HG03095 (cell line): ENCODE measurements at regions not wholly inside any gene's neighbourhood (a gene's known extent, or its start where the extent isn't known, plus 50 kb on each side); places are given as distances from the start of the nearest gene placed in this dataset.

ENCODE experiments used
- ATAC-seq: cut with Tn5 transposase; IDR thresholded peaks from one replicate; pipeline ENCODE4 v1.9.1; 2021; ENCODE audit warnings: moderate library complexity; ENCODE audit not compliant: unreplicated experiment

DNA sequence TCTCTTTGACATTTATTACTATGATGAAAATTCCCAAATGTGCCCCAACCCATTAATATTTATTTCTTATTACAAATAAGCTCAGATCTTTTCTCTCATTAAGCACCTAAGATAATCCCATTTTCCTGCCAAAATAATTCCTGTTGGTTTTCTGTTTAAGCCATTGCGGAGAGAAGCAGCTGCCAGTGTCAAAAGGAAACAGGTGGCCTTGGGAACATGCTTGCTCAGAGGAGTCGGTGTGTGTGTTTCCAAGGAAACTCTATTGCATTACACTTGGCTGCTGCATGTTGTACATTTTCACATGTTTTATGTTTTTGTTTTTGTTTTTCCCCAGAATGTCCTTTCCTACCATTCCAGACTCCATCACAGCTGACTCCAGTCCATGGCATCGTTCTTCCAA lies 56.4 kb downstream of the CD24 start:
- ATAC-seq: no peak

GRCh38 chr6:106916891-106917290 lies 57.6 kb downstream of the CD24 start:
- no peak for ATAC-seq

DNA sequence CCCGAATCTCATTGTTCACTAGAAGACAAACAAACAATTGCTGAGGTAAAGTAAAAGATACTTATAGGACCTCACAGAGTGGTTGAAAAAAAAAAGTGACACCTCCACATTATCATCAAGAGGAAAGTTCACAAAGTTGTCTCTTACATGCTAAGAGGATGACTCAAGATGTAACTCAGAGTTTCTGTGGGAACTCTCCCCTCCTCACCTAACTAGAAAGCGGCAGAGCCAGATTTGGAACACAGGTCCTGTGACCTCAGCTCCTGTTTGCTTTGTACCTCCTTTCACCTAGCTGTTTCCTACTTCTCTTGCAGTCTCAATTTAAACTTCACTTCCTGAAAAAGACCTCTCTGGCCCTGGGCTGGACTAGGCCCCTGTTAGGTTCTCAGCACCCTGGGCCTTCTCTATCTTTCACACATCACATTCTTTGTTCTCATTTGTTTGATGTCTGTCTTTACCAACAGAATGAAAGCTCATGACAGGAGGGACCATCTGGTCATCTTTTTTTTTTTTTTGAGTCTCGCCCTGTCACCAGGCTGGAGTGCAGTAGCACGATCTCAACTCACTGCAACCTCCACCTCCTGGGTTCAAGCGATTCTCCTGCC lies 60.8 kb downstream of the CD24 start:
- peak; percentile 90 for ATAC-seq

DNA sequence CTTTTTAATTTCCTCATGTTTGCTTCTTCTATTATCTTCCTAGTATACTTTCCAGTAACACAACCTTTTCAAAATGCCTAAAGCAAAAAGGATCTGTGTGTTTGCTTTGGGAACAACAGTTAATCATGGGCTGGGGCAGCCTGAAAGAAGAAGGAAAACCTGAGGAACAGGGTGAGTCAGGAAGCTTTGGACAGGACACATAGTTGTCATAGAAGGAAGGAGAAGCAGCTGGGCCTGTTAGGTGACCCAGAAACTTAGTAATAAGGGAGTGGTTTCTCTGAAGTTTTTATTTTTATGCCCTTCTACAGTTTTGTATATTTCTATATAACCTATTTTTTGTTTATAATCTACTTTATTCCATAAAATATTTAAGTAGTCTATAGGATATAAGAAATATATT lies 61.4 kb downstream of the CD24 start:
- ATAC-seq: no peak

GRCh38 chr6:106912091-106912490 lies 62.4 kb downstream of the CD24 start:
- no peak for ATAC-seq

GRCh38 chr6:106910999-106911949 lies 63.3 kb downstream of the CD24 start:
- no peak for ATAC-seq

DNA sequence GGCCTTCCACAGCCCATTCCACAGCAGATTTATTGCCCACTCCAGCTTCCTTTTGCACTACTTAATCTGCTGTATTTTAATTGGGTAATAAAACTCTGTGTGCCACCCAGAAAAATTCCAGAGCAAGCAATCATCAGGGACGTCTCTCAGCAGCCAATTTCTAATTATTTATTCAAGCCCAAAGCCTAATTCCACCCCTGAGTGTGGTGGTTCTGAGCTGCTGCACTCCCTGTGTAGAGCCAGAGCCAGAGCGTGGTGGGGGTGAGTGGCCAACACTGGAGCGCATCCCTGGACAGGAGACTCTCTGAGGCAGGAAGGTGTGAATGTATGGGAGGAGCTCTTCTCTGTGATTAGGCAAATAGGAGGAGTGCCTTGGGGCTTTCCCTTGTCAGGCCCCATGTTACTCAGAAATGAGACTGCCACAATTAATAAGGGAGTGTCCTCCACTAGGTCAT lies 66.1 kb downstream of the CD24 start:
- ATAC-seq: no peak

GRCh38 chr6:106907754-106908153 lies 66.8 kb downstream of the CD24 start:
- ATAC-seq: no peak

- ATAC-seq: no peak
These were observed 68.3 kb downstream of the CD24 start for GRCh38 chr6:106906232-106906631.

GRCh38 chr6:106903299-106903698 lies 71.2 kb downstream of the CD24 start:
- ATAC-seq: no peak

- ATAC-seq: no peak
These were observed 73.5 kb downstream of the CD24 start for GRCh38 chr6:106901062-106901461.

DNA sequence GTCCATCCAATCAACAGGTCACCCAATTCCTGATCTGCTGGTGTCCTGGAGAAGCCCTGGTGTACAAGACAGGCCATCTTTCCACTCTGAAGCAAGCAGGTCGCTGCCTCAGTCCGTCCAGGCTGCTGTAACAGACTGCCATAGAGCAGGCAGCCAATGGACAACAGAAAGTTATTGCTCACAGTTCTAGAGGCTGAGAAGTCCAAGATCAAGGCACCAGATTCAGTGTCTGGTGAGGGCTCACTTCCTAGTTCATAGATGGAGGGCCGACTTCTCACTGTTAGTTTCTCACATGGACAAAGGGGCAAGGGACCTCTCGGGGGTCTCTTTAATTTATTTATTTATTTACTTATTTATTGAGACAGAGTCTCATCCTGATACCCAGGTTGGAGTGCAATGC lies 74.8 kb downstream of the CD24 start:
- ATAC-seq: no peak

DNA sequence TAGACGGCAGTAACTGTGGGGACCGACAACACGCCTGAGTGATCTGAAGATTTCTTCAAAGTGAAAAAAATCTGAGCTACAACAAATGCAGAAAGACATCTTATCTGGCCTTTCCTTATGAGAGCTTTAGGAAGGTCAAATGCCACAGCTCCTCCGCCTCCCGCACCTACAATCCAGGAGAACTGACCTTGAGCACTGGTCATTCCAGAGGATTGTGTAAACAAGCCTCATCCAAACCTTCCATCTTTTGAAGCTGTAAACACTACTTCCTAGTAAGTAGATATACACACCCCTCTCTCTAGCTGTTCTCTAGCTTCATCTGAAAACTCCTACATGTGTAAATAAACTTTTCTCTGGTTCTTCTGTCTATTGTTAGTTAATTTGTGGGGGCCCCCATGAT lies 76.9 kb downstream of the CD24 start:
- no peak for ATAC-seq

DNA sequence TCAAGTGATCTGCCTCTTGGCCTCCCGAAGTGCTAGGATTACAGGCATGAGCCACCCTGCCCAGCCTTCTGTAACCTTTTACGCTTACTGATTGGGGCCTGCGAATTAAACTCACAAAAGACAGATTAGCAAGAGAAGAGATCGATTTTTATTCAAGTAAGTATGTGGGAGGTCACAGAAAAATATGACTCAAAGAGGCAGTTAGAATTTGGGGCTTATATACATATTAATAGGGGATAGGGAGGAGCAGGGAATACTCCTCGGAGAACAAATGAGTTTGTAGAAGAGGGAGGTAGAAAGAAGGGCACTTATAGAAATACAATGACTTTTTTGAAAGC lies 78.9 kb downstream of the CD24 start:
- no peak for ATAC-seq

- ATAC-seq: no peak
These were observed 79.4 kb downstream of the CD24 start for GRCh38 chr6:106894978-106895702.

DNA sequence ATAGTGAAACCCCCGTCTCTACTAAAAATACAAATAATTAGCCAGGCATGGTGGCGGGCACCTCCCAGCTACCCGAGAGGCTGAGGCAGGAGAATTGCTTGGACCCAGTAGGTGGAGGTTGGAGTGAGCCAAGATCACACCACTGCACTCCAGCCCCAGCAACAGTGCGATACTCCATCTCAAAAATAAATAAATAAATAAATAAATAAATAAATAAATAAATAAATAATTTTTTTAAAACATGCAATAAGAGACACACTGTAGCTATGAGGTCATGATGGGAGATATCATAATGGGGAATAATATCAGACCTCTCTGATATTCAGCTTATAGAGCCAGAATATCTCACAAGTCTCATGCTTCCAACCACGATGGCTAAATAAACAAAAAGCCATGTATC lies 82.3 kb downstream of the CD24 start:
- ATAC-seq: no peak

GRCh38 chr6:106890447-106890846 lies 84.1 kb downstream of the CD24 start:
- no peak for ATAC-seq

DNA sequence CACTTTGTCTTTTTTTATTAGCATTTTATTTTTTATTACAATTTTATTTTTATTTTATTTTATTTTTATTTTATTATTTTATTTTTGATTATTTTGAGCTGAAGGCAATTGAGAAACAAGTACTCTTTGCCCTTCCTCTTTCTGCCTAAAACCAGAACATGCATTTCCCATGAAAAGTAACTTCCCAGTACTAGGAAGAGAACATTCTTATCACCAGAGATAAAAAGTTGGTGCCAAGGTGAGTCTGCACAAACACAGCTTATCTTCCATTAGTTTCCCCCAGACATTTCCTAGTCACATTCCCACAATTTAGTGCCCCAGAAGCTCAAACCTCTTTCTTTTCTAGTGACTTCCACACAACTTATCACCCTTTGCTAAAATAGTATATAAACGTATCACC lies 84.8 kb downstream of the CD24 start:
- no peak for ATAC-seq

DNA sequence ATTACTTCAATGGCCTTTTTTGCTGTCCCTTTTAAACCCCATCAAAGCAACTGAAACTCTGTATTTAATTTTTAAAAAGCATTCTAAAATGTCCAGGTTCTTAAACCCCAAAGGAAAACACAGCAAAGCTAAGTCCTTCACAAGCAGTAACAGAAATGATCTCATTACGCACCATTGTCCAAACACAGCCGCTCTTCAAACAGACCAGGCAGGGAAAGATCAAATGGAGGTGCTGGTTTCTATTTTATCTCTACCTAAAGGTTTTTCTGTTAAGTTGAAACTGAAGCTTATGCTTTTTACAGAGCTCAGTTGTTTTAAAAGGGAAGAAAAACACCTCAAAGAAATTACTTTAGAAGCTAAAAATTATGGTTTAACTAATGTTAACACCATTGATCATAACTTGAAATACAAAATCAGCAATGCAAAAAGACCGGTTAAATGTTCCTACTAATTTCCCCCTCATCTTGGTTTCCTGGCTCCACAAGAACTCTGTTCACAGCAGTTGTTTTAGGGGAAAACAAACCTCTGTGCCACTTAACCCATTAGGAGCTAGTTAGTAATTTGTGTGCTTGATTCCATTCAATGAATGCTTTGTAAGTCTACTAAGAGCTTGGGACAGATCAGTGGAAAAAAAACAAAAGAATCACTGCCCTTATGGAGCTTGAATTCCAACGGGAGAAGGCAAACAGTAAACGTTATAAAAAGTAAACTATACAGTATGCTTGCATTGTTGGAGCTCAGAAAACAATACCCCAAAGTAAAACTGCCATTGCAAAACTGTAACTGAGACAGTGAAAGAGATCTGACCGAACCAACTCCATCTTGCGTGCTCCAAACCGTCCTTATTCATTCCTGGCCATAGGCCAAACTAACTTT lies 87.4 kb downstream of the CD24 start:
- no peak for ATAC-seq

GRCh38 chr6:106886081-106886843 lies 88.3 kb downstream of the CD24 start:
- no peak for ATAC-seq
